Effector memory CD8-positive, alpha-beta T cell (primary cell): ENCODE measurements at regions not wholly inside any gene's neighbourhood (a gene's known extent, or its start where the extent isn't known, plus 50 kb on each side); places are given as distances from the start of the nearest gene placed in this dataset.
"Not testable (repeated sequence)": the region's sequence is repeated elsewhere in the genome, so short reads cannot be mapped to it uniquely, and the experiment has no call there.

Experiments used
- ATAC-seq: fragments of 150-1000 bp; cut with Tn5 transposase; replicated peaks from 2 replicates; pipeline ENCODE4 v1.10.0; 2021; ENCODE audit warnings: mild to moderate bottlenecking, moderate library complexity
- DNase-seq, 3 experiments: peaks; one replicate each; pipeline ENCODE4 v3.0.0; 2021
- H3K27ac Mint-ChIP-seq, 2 donors: one replicate each; pipeline ENCODE4 v1.8.0; 2022; ENCODE audit warnings: mild to moderate bottlenecking in 2 of 2, mixed read lengths in 2 of 2, moderate library complexity in 2 of 2
- H3K27me3 Mint-ChIP-seq, 2 donors: one replicate each; pipeline ENCODE4 v1.8.0; 2022; ENCODE audit warnings: mixed read lengths in 2 of 2
- H3K36me3 Mint-ChIP-seq: one replicate; pipeline ENCODE4 v1.8.0; 2022; ENCODE audit warnings: mild to moderate bottlenecking, moderate library complexity, mixed read lengths; ENCODE audit not compliant: insufficient read depth
- H3K4me1 Mint-ChIP-seq, 2 donors: one replicate each; pipeline ENCODE4 v1.8.0; 2022; ENCODE audit warnings: low read depth in 2 of 2, mixed read lengths in 2 of 2
- H3K4me3 Mint-ChIP-seq, 2 donors: one replicate each; pipeline ENCODE4 v1.8.0; 2022; ENCODE audit warnings: mild to moderate bottlenecking in 2 of 2, mixed read lengths in 2 of 2, moderate library complexity in 2 of 2
- H3K9me3 Mint-ChIP-seq, 2 donors: one replicate each; pipeline ENCODE4 v1.8.0; 2022; ENCODE audit warnings: mixed read lengths in 2 of 2

DNA sequence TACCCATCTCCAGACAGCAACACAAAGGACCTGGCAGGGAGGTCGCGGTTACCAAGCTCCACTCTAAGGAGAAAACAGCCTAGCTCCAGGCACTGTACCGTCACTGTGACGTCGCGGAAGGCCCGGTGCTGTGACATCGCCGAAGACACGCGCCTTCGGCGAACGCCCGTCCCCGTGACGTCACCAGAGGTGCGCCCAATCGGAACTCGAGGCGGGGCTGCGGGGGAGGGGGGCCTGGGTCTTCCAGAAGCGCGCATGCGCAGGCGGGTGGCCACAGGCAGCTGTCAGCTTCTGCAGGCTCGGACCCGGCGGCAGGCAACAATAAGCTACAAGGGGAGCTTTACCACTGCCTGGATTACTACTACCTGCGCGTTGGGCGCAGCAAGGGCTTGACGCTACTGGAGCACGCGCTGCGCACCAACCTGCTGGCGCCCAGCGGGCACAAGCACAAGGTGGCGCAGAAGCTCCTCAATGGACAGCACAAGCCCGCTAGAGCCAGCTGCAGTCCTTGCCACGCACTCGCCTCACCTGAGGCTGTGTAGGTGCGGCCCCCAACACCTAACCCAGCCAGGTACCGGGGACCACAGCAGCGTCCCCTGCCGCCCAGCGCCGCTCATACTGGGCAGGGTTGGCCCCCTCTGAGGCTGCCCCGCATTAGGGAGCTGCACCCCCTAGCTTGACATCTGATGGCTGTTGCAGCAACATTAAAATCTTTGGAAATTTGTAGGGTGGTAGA lies 208.4 kb downstream of the TPST1 start:
- DNase-seq (peak; percentile 63 to 73 (median 68)), ATAC-seq (peak; percentile 88)
- H3K4me1 Mint-ChIP-seq, result peaks cover 0 to 9% of the 10 kb centered on the region in 2 donors

DNA sequence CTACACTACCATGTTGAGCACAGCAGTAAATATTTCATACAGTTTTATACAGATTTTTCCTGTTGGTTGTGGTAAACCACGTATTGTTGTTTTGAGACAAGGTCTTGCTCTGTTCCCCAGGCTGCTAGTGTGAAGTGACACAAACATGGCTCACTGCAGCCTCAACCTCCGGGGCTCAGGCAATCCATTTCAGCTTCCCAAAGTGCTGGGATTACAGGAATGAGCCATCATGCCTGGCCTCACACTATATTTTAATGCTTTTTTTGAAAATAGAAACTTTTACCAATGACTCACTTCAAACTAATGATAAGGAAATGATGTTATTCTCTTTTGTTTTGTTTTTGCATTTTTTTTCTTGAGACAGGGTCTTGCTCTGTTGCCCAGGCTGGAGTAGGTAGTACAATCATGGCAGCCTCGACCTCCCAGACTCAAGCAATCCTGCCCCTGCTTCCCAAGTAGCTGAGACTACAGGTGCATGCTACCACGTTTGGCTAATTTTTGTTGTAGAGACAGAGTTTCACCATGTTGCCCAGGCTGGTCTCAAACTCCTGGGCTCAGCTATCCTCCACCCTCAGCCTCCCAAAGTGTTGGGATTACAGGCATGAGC lies 210.6 kb downstream of the TPST1 start:
- DNase-seq (no peak), ATAC-seq (no peak)
- H3K4me3 Mint-ChIP-seq, result no peak overlapping the region
- peaks cover 0 to 9% of the 10 kb centered on the region in 2 donors for H3K4me1 Mint-ChIP-seq
- no peaks in the 10 kb centered on the region for H3K9me3 Mint-ChIP-seq
- no peak overlapping the region for H3K27ac Mint-ChIP-seq
- peaks cover 9% of the 10 kb centered on the region for H3K36me3 Mint-ChIP-seq
- H3K27me3 Mint-ChIP-seq, result no peaks in the 10 kb centered on the region

More for the DNA sequence above, 208.4 kb downstream of the TPST1 start:
- Mint-ChIP-seq H3K4me3 (peak overlapping the region; percentile 71 to 81), H3K27me3 (no peaks in the 10 kb centered on the region), H3K9me3 (no peaks in the 10 kb centered on the region), H3K36me3 (peaks cover 11% of the 10 kb centered on the region), H3K27ac (peak overlapping the region; percentile 72 to 83)

DNA sequence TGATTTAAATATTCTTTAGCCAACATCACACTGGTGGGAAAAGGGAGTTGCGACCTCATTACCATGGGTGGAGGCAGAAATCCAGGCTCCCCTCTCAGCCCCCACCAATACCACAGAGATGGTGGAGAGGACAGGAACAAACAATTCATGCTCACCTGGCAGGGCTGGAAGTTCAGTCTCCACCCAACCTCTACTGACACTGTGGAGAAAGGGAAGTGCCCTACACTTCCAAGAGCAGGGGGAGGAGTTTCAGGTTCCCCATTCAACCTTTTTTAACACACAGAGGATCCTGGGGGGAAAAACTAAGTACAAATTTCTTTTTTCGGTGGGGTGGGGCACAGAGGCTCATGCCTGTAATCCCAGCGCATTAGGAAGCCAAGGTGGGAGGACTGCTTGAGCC lies 210.1 kb upstream of the KCTD7 start:
- no peaks in the 10 kb centered on the region for H3K9me3 Mint-ChIP-seq
- peaks cover 0 to 9% of the 10 kb centered on the region in 2 donors for H3K4me1 Mint-ChIP-seq
- DNase-seq, result no peak
- no peak for ATAC-seq
- H3K27me3 Mint-ChIP-seq, result no peaks in the 10 kb centered on the region
- H3K27ac Mint-ChIP-seq, result no peak overlapping the region
- peaks cover 1% of the 10 kb centered on the region for H3K36me3 Mint-ChIP-seq
- no peak overlapping the region for H3K4me3 Mint-ChIP-seq

DNA sequence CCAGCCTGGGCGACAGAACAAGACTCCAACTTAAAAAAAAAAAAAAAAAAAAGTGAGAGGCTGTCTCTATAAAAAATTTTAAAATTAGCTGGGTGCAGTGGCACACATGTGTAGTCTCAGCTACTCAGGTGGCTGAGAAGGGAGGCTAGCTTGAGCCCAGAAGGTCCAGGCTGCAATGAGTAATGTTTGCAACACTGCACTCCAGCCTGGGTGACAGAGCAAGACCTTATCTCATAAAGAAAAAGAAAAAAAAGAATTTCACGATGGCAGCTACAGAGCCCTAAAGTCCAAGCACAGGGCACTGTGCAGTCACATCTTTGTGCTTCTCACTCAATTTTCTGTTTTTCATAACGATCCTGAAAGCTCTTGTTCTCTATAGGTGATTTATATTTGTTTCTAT lies 209.5 kb upstream of the KCTD7 start:
- peaks cover 0 to 3% of the 10 kb centered on the region in 2 donors for H3K4me1 Mint-ChIP-seq
- no peak for DNase-seq
- H3K4me3 Mint-ChIP-seq, result no peak overlapping the region
- H3K27ac Mint-ChIP-seq, result no peak overlapping the region
- no peak for ATAC-seq
- H3K9me3 Mint-ChIP-seq, result no peaks in the 10 kb centered on the region
- H3K36me3 Mint-ChIP-seq, result no peaks in the 10 kb centered on the region
- no peaks in the 10 kb centered on the region for H3K27me3 Mint-ChIP-seq

DNA sequence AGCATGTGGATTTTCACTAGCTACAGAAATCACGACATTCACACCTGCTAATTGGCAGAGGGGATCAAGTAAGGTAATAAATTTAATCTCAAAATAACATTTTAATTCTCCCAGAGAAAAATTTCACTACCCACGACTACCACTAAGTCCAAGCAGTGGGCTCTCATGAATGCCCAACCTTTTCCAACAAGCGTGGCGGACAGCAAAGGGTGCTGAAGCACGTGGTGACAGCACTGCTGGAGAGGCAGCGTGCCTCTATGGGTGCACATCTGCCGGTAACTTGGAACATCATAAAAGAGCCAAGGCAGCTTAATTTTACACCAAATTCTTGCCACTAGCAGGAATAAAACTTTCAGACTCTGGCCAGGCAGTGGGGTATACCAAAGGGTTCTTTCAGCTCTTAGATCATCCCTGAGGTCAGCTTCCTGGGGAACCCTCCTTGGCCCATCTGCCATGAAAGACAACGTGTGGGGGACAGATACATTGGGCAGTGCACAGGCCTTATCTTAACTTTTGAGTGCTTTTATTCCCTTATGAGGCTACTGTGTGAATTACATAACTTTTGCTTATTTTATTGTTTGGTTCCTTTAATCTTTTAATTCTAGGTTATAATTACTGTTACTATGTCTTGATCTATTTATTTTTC lies 206.7 kb upstream of the KCTD7 start:
- ATAC-seq (no peak), DNase-seq (no peak)
- H3K36me3 Mint-ChIP-seq, result peaks cover 5% of the 10 kb centered on the region
- no peak overlapping the region for H3K4me3 Mint-ChIP-seq
- no peaks in the 10 kb centered on the region for H3K4me1 Mint-ChIP-seq
- H3K27me3 Mint-ChIP-seq, result no peaks in the 10 kb centered on the region
- H3K27ac Mint-ChIP-seq, result no peak overlapping the region
- no peaks in the 10 kb centered on the region for H3K9me3 Mint-ChIP-seq

DNA sequence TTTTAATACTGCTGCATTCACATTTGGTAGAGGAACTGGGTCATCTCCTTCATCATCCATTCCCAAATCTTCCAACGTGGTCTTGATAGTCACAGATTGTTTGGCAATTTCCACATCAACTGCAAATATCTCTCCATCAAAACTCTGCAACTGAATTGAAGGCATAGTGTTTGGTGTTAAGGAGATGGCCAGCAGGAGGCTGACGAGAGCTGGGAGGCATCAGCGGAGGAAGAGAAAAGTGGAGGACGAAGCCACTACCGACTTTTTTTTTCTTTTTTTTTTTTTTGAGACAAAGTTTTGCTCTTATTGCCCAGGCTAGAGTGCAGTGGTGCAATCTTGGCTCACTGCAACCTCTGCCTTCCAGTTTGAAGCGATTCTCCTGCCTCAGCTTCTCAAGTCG lies 205.0 kb upstream of the KCTD7 start:
- Mint-ChIP-seq H3K4me1 (no peaks in the 10 kb centered on the region), H3K27ac (no peak overlapping the region), H3K27me3 (no peaks in the 10 kb centered on the region), H3K9me3 (no peaks in the 10 kb centered on the region), H3K36me3 (peaks cover 5% of the 10 kb centered on the region), H3K4me3 (no peak overlapping the region)
- ATAC-seq (no peak), DNase-seq (no peak)

DNA sequence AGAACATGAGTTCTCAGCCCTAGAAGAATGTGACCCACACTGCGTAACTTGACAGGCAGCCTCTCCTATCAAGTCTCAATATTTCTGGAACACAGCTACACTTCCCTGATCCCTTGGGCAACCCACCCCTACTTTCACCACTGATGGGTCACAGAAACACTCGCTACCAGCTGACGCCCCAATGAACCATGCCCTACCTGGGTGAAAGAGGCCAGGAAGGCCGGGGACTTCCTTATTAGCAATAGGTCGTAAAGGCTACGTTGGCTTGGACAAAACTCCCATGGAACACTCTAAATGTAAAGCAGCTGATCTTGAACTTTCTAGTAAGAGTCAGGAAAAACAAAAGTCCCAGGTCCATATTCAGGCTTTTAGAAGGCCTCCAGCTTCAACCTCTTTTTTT lies 202.3 kb upstream of the KCTD7 start:
- peaks cover 5% of the 10 kb centered on the region for H3K36me3 Mint-ChIP-seq
- no peaks in the 10 kb centered on the region for H3K4me1 Mint-ChIP-seq
- ATAC-seq, result no peak
- no peak for DNase-seq
- no peaks in the 10 kb centered on the region for H3K9me3 Mint-ChIP-seq
- H3K4me3 Mint-ChIP-seq, result no peak overlapping the region
- no peaks in the 10 kb centered on the region for H3K27me3 Mint-ChIP-seq
- H3K27ac Mint-ChIP-seq, result no peak overlapping the region

DNA sequence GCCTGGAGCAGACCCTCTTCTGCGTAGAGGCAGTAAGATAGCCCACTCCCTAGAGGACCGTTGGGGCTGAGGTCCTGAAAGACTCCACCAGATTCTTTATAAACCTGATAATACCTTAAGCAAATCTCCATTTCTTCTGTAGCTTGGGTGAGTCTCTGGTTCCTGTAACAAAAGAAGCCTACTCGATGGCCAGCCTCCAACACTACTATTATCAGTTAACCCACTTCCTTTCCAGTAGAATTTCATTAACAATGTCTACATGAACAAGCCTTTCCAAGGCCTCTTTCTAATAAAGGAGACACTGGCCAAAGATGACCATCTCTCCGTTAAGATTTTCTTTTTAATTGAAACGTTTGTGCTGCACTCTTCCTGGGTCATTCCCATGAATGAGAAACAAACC lies 201.7 kb upstream of the KCTD7 start:
- DNase-seq (no peak), ATAC-seq (no peak)
- no peaks in the 10 kb centered on the region for H3K27me3 Mint-ChIP-seq
- H3K27ac Mint-ChIP-seq, result no peak overlapping the region
- H3K4me3 Mint-ChIP-seq, result no peak overlapping the region
- H3K36me3 Mint-ChIP-seq, result peaks cover 5% of the 10 kb centered on the region
- no peaks in the 10 kb centered on the region for H3K4me1 Mint-ChIP-seq
- no peaks in the 10 kb centered on the region for H3K9me3 Mint-ChIP-seq

DNA sequence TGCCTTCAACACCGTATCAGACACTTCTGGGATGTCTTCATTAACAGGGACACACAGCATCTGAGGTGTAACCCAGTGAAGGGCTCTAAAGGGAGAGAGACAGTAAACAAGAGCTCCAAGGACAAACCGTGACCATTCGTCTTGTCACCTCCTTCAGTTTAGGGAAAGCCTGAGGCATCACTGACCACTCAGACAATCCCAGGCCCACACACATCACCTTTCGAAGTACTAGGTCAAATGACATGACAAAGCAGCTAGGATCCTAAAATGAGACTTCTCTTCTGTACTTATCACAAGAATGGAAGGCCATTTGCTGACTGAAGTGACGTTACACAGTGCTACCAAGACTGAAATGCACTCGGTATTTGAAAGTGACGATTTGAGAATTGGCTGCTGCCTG lies 200.7 kb upstream of the KCTD7 start:
- Mint-ChIP-seq H3K36me3 (peaks cover 9% of the 10 kb centered on the region), H3K4me1 (no peaks in the 10 kb centered on the region), H3K27ac (no peak overlapping the region), H3K27me3 (no peaks in the 10 kb centered on the region), H3K4me3 (no peak overlapping the region), H3K9me3 (no peaks in the 10 kb centered on the region)
- ATAC-seq (no peak), DNase-seq (no peak)

DNA sequence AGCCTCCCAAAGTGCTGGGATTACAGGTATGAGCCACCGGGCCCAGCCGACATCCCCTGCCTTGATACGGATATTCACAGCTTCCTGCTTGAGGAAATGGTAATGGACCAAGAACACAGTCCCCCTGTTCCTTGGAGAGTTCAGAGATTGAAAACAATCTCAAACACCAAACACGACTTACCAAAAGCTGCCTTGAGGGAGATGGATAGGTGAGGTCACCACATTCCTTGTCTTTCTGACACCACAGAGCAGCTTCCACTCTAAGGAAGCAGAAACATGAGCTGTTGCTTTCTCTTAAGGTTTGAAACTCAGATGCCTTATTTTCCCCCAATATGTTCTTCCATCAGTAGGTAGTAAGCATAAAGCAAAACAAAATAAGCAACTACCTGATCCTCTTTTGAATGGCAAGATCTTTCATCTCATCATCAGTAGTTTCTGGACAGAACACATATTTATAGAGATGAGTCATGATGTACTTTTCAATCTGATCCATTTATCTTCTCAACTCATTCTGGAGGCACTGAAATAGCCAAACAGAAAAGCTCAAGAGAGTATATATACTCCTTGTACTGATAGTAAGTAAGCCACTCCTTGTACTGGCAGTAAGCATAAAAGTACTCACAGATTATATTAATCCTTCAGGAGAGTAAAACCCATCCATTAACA lies 199.1 kb upstream of the KCTD7 start:
- Mint-ChIP-seq H3K36me3 (peaks cover 9% of the 10 kb centered on the region), H3K4me1 (no peaks in the 10 kb centered on the region), H3K9me3 (no peaks in the 10 kb centered on the region), H3K27me3 (no peaks in the 10 kb centered on the region), H3K4me3 (no peak overlapping the region), H3K27ac (no peak overlapping the region)
- ATAC-seq (no peak), DNase-seq (no peak)

DNA sequence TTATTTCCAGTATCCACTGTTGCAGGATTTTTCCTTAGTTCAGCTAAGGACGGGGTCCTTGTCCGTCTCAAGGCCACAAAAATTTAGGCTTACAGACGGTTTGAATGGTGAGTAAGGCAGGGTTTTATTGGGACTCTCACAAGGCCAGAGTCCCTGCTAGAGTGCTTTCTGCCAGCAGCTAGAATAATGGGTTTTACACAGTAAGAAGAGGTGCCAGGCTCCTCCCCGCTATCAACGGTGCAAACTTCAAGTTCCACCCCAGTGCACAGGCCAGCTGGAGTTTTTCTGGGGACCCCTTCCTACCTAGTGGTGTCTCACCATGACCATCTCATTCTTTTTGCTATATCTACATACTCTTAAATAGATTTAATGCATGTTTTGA lies 198.5 kb upstream of the KCTD7 start:
- Mint-ChIP-seq H3K27me3 (no peaks in the 10 kb centered on the region), H3K4me1 (no peaks in the 10 kb centered on the region), H3K27ac (no peak overlapping the region), H3K36me3 (peaks cover 9% of the 10 kb centered on the region), H3K4me3 (no peak overlapping the region), H3K9me3 (no peaks in the 10 kb centered on the region)
- DNase-seq (no peak), ATAC-seq (no peak)

DNA sequence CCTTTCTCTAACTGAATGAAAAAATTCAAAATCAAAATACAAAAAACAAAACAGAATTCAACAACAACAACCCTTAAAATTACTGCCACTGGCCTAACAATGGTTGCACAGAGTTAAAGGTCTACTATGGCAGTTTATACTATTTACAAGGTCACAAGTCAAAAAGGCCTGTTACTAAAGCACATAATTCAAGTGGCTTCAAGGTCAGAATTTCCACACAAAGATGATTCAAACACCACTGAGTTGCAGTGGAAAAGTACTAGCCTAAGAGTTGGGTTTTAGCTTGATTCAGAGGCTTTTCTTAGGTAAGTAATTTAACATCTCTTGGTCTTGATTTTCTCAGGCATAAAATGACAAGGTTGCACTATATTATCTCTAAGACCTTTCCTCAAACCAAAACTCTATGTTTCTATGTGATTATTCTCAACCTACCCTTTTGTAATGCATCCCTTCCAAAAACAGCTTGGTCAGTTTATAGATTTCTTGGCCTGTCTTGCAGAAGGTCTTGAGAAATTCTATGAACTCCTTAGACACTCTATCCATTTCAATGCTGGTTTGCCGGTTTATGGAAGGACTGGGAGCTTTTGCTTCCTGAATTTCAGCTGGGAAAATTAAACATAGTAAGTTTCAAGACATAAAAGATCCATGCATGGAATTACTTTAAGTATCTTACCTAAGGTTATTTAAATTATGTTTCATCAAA lies 189.8 kb upstream of the KCTD7 start:
- H3K36me3 Mint-ChIP-seq, result peaks cover 15% of the 10 kb centered on the region

DNA sequence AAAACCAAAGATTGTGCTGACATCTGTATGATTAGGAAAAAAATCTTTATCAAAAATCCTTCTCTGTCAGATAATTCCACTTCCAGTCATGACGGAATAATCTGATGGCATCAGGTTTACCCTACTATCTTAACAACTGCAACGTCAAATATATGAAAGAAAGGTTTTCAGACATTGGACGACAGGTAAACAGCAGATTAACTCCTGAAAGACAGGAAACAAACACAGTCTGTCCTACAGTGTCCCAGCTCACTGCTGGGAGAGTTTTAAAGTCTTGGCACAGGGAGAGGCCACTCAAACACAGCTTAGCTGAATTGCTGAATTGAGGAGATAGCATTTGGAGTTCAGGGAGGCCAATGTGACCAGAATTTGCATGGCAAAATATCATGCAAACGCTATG lies 186.3 kb upstream of the KCTD7 start:
- Mint-ChIP-seq H3K9me3 (no peaks in the 10 kb centered on the region), H3K4me1 (no peaks in the 10 kb centered on the region), H3K36me3 (peaks cover 17% of the 10 kb centered on the region), H3K4me3 (no peak overlapping the region), H3K27ac (peak overlapping the region in 1 of 2 donors; percentile 3), H3K27me3 (no peaks in the 10 kb centered on the region)
- ATAC-seq, result no peak
- no peak for DNase-seq

More for the DNA sequence above, 189.8 kb upstream of the KCTD7 start:
- ATAC-seq, H3K27me3 Mint-ChIP-seq, H3K27ac Mint-ChIP-seq, DNase-seq, H3K9me3 Mint-ChIP-seq, H3K4me1 Mint-ChIP-seq, H3K4me3 Mint-ChIP-seq: not testable (repeated sequence)
